ENCODE measurements at regions not wholly inside any gene's neighbourhood (a gene's known extent, or its start where the extent isn't known, plus 50 kb on each side); places are given as distances from the start of the nearest gene placed in this dataset.

DNA sequence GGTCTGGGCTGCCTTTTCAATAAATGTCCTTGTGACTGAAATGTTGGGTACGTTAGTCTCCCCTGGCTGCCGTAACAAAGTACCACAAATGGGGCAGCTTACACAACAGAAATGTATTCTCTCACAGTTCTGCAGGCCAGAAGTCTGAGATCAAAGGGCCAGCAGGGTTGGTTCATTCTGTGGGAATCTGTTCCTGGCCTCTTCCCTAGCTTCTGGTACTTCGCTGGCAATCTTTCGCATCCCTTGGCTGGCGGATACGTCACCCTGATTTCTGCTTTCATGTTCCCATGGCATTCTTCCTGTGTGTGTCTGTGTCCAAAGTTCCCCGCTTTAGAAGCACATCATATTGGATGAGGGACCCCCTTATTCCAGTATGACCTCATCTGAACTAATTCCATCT, 95.8 kb upstream of the NCOR2 start:
- H3K36me3 ChIP-seq (ENCODE audit: control insufficient read depth, insufficient read depth, low read length), result no peaks in the 10 kb centered on the region
- H3K9ac ChIP-seq (ENCODE audit: low read depth, low read length), result no peak overlapping the region
- no peaks in the 10 kb centered on the region for H3K4me1 ChIP-seq (ENCODE audit: control insufficient read depth, insufficient read depth, low read length)
- no peaks in the 10 kb centered on the region for H3K27me3 ChIP-seq (ENCODE audit: control insufficient read depth, insufficient read depth, low read length)
- no peak overlapping the region for H3K4me3 ChIP-seq (ENCODE audit: low read depth, low read length)
- H3K9me3 ChIP-seq (ENCODE audit: control insufficient read depth, insufficient read depth, low read length), result no peaks in the 10 kb centered on the region

DNA sequence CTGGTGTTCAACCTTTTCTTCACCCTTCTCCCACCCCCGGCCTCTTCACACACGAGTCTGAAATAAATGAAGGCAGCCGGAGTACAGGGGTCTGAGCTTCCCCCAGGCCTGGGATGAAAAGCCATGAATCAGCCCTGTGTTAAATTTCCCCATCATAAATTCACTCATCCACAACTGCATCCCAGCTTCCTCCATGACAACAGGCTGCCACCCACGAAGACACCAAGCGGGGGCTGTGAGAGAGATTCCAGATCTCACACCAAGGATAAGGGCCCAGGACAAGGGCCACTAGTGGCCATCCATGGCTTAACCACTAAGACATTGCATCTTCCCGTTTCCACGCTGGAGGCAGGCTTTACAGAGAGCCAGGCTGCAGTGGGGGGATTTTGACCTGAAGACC, 93.9 kb upstream of the NCOR2 start:
- H3K9me3 ChIP-seq (ENCODE audit: control insufficient read depth, insufficient read depth, low read length), result no peaks in the 10 kb centered on the region
- no peak overlapping the region for H3K9ac ChIP-seq (ENCODE audit: low read depth, low read length)
- H3K4me1 ChIP-seq (ENCODE audit: control insufficient read depth, insufficient read depth, low read length), result peaks cover 3% of the 10 kb centered on the region
- H3K4me3 ChIP-seq (ENCODE audit: low read depth, low read length), result no peak overlapping the region
- no peaks in the 10 kb centered on the region for H3K27me3 ChIP-seq (ENCODE audit: control insufficient read depth, insufficient read depth, low read length)
- no peaks in the 10 kb centered on the region for H3K36me3 ChIP-seq (ENCODE audit: control insufficient read depth, insufficient read depth, low read length)

DNA sequence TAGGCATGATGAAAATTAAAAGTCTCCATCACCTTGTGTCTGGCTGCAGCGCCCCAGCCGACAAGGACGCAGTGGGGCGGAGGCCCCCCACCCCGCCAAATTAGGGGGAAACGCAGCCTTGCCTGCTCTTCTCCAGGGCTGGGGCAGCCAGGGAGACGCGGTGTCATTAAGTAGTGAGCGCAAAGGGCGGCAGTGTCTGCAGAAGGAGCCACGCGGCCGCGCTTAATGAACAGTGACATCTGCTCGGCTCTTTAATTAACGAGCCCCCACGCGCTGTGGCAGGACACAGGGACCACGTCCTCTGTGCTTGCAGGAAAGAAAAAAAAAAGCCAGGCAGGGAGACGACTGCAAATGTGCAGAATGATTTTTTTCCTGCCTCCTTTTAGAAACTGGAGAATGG, 93.4 kb upstream of the NCOR2 start:
- peaks cover 5% of the 10 kb centered on the region for H3K4me1 ChIP-seq (ENCODE audit: control insufficient read depth, insufficient read depth, low read length)

GRCh38 chr12:124658806-124659402, 91.5 kb upstream of the NCOR2 start:
- Histone ChIP-seq H3K4me1 (ENCODE audit: control insufficient read depth, insufficient read depth, low read length) (peaks cover 5% of the 10 kb centered on the region), H3K36me3 (ENCODE audit: control insufficient read depth, insufficient read depth, low read length) (no peaks in the 10 kb centered on the region), H3K4me3 (ENCODE audit: low read depth, low read length) (no peak overlapping the region), H3K27me3 (ENCODE audit: control insufficient read depth, insufficient read depth, low read length) (no peaks in the 10 kb centered on the region), H3K9me3 (ENCODE audit: control insufficient read depth, insufficient read depth, low read length) (no peaks in the 10 kb centered on the region), H3K9ac (ENCODE audit: low read depth, low read length) (no peak overlapping the region)

More for the DNA sequence above, 93.4 kb upstream of the NCOR2 start:
- H3K27me3 ChIP-seq (ENCODE audit: control insufficient read depth, insufficient read depth, low read length), result no peaks in the 10 kb centered on the region
- H3K4me3 ChIP-seq (ENCODE audit: low read depth, low read length), result no peak overlapping the region
- H3K9ac ChIP-seq (ENCODE audit: low read depth, low read length), result no peak overlapping the region
- H3K36me3 ChIP-seq (ENCODE audit: control insufficient read depth, insufficient read depth, low read length), result no peaks in the 10 kb centered on the region
- H3K9me3 ChIP-seq (ENCODE audit: control insufficient read depth, insufficient read depth, low read length), result no peaks in the 10 kb centered on the region

DNA sequence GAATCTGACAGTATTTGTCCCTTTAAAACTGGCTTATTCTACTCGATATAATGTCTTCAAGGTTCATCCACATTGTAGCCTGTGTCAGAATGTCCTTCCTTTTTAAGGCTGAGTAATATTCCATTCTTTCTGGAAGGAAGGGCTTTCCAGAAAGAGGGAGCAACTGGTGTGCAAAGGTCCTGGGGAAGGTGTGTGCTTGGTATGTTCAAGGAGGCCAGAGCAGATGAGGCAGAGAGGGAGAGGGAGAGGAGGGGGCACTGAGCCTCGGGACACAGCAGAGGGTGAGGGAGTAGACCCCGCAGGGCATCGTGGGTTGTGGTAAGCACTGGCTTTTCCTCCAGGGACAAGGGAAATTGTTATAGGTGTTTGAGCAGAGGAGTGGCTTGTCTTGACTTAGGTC, 90.9 kb upstream of the NCOR2 start:
- no peaks in the 10 kb centered on the region for H3K27me3 ChIP-seq (ENCODE audit: control insufficient read depth, insufficient read depth, low read length)
- H3K9ac ChIP-seq (ENCODE audit: low read depth, low read length), result no peak overlapping the region
- no peaks in the 10 kb centered on the region for H3K9me3 ChIP-seq (ENCODE audit: control insufficient read depth, insufficient read depth, low read length)
- H3K4me1 ChIP-seq (ENCODE audit: control insufficient read depth, insufficient read depth, low read length), result peaks cover 5% of the 10 kb centered on the region
- H3K36me3 ChIP-seq (ENCODE audit: control insufficient read depth, insufficient read depth, low read length), result no peaks in the 10 kb centered on the region
- H3K4me3 ChIP-seq (ENCODE audit: low read depth, low read length), result no peak overlapping the region

DNA sequence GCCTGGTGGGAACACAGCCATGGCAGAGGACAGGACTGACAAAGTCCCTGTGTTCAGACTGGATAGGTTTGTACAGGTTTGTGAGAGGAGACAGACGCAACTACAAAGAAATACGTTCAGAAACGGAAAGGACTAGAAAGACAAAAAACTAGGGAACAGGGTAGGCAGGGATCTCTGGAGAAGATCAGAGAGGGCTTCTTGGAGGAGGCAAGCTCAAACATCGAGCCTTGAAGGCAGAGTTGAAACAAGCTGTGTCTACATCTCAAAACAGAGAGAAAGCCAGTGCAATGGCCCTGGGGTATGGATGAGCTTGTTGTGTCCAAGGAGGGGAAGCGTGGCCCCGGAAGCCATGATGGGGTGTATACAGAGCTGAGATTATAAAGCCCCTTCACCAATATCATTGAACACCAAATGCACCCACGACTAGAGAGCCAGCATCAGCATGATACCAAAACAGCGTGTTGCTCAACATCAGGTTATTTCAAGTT, 89.6 kb upstream of the NCOR2 start:
- Histone ChIP-seq H3K4me3 (ENCODE audit: low read depth, low read length) (no peak overlapping the region), H3K9ac (ENCODE audit: low read depth, low read length) (no peak overlapping the region)

GRCh38 chr12:124655698-124656516, 88.5 kb upstream of the NCOR2 start:
- Histone ChIP-seq H3K9me3 (ENCODE audit: control insufficient read depth, insufficient read depth, low read length) (no peaks in the 10 kb centered on the region), H3K9ac (ENCODE audit: low read depth, low read length) (no peak overlapping the region), H3K4me1 (ENCODE audit: control insufficient read depth, insufficient read depth, low read length) (peaks cover 5% of the 10 kb centered on the region), H3K36me3 (ENCODE audit: control insufficient read depth, insufficient read depth, low read length) (no peaks in the 10 kb centered on the region), H3K27me3 (ENCODE audit: control insufficient read depth, insufficient read depth, low read length) (no peaks in the 10 kb centered on the region), H3K4me3 (ENCODE audit: low read depth, low read length) (no peak overlapping the region)

More for the DNA sequence above, 89.6 kb upstream of the NCOR2 start:
- no peaks in the 10 kb centered on the region for H3K27me3 ChIP-seq (ENCODE audit: control insufficient read depth, insufficient read depth, low read length)
- H3K4me1 ChIP-seq (ENCODE audit: control insufficient read depth, insufficient read depth, low read length), result peaks cover 5% of the 10 kb centered on the region
- no peaks in the 10 kb centered on the region for H3K9me3 ChIP-seq (ENCODE audit: control insufficient read depth, insufficient read depth, low read length)
- H3K36me3 ChIP-seq (ENCODE audit: control insufficient read depth, insufficient read depth, low read length), result no peaks in the 10 kb centered on the region

- no peaks in the 10 kb centered on the region for H3K9me3 ChIP-seq (ENCODE audit: control insufficient read depth, insufficient read depth, low read length)
- peaks cover 5% of the 10 kb centered on the region for H3K4me1 ChIP-seq (ENCODE audit: control insufficient read depth, insufficient read depth, low read length)
- no peaks in the 10 kb centered on the region for H3K27me3 ChIP-seq (ENCODE audit: control insufficient read depth, insufficient read depth, low read length)
- no peak overlapping the region for H3K9ac ChIP-seq (ENCODE audit: low read depth, low read length)
- no peak overlapping the region for H3K4me3 ChIP-seq (ENCODE audit: low read depth, low read length)
- H3K36me3 ChIP-seq (ENCODE audit: control insufficient read depth, insufficient read depth, low read length), result no peaks in the 10 kb centered on the region
Measured at GRCh38 chr12:124655048-124655697, 87.8 kb upstream of the NCOR2 start.

DNA sequence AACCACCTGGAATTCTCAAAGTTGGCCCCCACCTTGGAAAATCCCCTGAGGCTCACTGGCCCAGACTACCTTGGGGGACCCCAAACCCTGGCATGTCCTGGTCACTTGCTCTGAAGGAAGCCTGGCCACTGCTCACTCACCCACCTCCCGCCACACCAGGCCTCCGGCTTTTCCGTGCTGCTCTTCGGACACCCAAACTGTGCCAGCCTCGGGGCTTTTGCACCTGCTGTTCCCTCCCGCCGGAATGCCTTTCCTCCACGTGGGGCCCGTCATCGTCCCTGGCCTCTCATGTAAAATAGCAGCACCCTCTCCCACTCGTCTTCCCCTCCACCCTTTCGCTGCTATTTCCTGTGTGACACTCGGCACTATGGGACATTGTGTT, 87.2 kb upstream of the NCOR2 start:
- peaks cover 5% of the 10 kb centered on the region for H3K4me1 ChIP-seq (ENCODE audit: control insufficient read depth, insufficient read depth, low read length)
- H3K9ac ChIP-seq (ENCODE audit: low read depth, low read length), result no peak overlapping the region
- H3K9me3 ChIP-seq (ENCODE audit: control insufficient read depth, insufficient read depth, low read length), result no peaks in the 10 kb centered on the region
- no peak overlapping the region for H3K4me3 ChIP-seq (ENCODE audit: low read depth, low read length)
- no peaks in the 10 kb centered on the region for H3K36me3 ChIP-seq (ENCODE audit: control insufficient read depth, insufficient read depth, low read length)
- H3K27me3 ChIP-seq (ENCODE audit: control insufficient read depth, insufficient read depth, low read length), result no peaks in the 10 kb centered on the region

GRCh38 chr12:124653169-124653931, 85.9 kb upstream of the NCOR2 start:
- H3K27me3 ChIP-seq (ENCODE audit: control insufficient read depth, insufficient read depth, low read length), result no peaks in the 10 kb centered on the region
- no peaks in the 10 kb centered on the region for H3K36me3 ChIP-seq (ENCODE audit: control insufficient read depth, insufficient read depth, low read length)
- H3K4me3 ChIP-seq (ENCODE audit: low read depth, low read length), result no peak overlapping the region
- peaks cover 2% of the 10 kb centered on the region for H3K9me3 ChIP-seq (ENCODE audit: control insufficient read depth, insufficient read depth, low read length)
- peaks cover 5% of the 10 kb centered on the region for H3K4me1 ChIP-seq (ENCODE audit: control insufficient read depth, insufficient read depth, low read length)
- no peak overlapping the region for H3K9ac ChIP-seq (ENCODE audit: low read depth, low read length)

DNA sequence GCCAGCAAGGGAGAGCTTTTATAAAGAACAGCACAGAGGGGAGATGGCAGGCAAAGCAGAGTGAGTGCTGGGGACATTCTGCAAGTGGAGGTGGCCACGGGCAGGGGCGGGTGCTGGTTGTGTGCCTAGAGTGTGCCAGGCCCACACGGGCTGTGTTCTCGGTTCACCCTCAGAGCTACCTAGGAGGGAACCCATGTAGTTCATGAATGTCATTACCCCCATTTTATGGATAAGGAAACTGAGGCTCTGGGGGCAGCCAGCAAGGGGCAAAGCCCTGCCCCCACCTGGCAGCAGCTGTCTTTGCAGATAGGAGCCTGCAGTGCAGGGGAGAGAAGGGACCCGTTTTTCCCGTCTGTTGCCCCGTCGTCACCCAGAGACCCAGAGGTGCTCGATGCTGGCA, 85.2 kb upstream of the NCOR2 start:
- H3K9ac ChIP-seq (ENCODE audit: low read depth, low read length), result no peak overlapping the region
- H3K4me1 ChIP-seq (ENCODE audit: control insufficient read depth, insufficient read depth, low read length), result peaks cover 5% of the 10 kb centered on the region
- no peaks in the 10 kb centered on the region for H3K36me3 ChIP-seq (ENCODE audit: control insufficient read depth, insufficient read depth, low read length)
- H3K4me3 ChIP-seq (ENCODE audit: low read depth, low read length), result no peak overlapping the region
- peaks cover 4% of the 10 kb centered on the region for H3K9me3 ChIP-seq (ENCODE audit: control insufficient read depth, insufficient read depth, low read length)
- no peaks in the 10 kb centered on the region for H3K27me3 ChIP-seq (ENCODE audit: control insufficient read depth, insufficient read depth, low read length)
